HFFc6 (cell line): ENCODE measurements at regions not wholly inside any gene's neighbourhood (a gene's known extent, or its start where the extent isn't known, plus 50 kb on each side); places are given as distances from the start of the nearest gene placed in this dataset.
A peak's percentile ranks its signal among the peaks of the same experiment; 100 is the strongest.

Experiments used
- DNase-seq: peaks from one replicate; pipeline ENCODE4 v3.0.0-alpha.2; 2018
- H3K27ac Mint-ChIP-seq: 2 replicates; pipeline ENCODE4 v1.8.0; 2020; ENCODE audit warnings: mild to moderate bottlenecking, mixed read lengths
- H3K27me3 Mint-ChIP-seq: 2 replicates; pipeline ENCODE4 v1.8.0; 2021; ENCODE audit warnings: mild to moderate bottlenecking, moderate library complexity, mixed read lengths; ENCODE audit not compliant: insufficient read depth
- H3K36me3 Mint-ChIP-seq: 2 replicates; pipeline ENCODE4 v1.8.0; 2021; ENCODE audit warnings: low read depth, mixed read lengths
- H3K4me1 Mint-ChIP-seq: 2 replicates; pipeline ENCODE4 v1.8.0; 2020; ENCODE audit warnings: low read depth, mixed read lengths
- H3K4me3 Mint-ChIP-seq: 2 replicates; pipeline ENCODE4 v1.8.0; 2020; ENCODE audit warnings: mild to moderate bottlenecking, moderate library complexity, mixed read lengths
- H3K9me3 Mint-ChIP-seq: 2 replicates; pipeline ENCODE4 v1.8.0; 2020; ENCODE audit warnings: mild to moderate bottlenecking, mixed read lengths
- CTCF ChIP-seq: fragments of 200-600 bp; sonication (generic); IDR thresholded peaks from 2 replicates; pipeline ENCODE4 v1.5.0; 2021; ENCODE audit warnings: antibody characterized with exemption, mild to moderate bottlenecking

GRCh38 chr16:79662122-79662521, 61.6 kb upstream of the MAF start:
- Mint-ChIP-seq H3K9me3 (peaks cover 43% of the 10 kb centered on the region), H3K27ac (no peak overlapping the region), H3K4me1 (no peaks in the 10 kb centered on the region), H3K27me3 (no peaks in the 10 kb centered on the region; the same call in 1 of the 2 replicates), H3K36me3 (no peaks in the 10 kb centered on the region), H3K4me3 (no peak overlapping the region)
- DNase-seq, result no peak
- no peak for TF ChIP-seq CTCF

GRCh38 chr16:79661578-79661977, 61.0 kb upstream of the MAF start:
- Mint-ChIP-seq H3K4me3 (no peak overlapping the region), H3K4me1 (no peaks in the 10 kb centered on the region), H3K36me3 (no peaks in the 10 kb centered on the region), H3K27ac (no peak overlapping the region), H3K9me3 (peaks cover 42% of the 10 kb centered on the region), H3K27me3 (peaks cover 2% of the 10 kb centered on the region; the same call in 1 of the 2 replicates)
- no peak for DNase-seq
- no peak for TF ChIP-seq CTCF

GRCh38 chr16:79659344-79659743, 58.8 kb upstream of the MAF start:
- no peak for DNase-seq
- TF ChIP-seq CTCF, result no peak
- Mint-ChIP-seq H3K27ac (no peak overlapping the region), H3K4me3 (no peak overlapping the region), H3K9me3 (peaks cover 28% of the 10 kb centered on the region), H3K36me3 (no peaks in the 10 kb centered on the region), H3K4me1 (no peaks in the 10 kb centered on the region), H3K27me3 (peaks cover 2% of the 10 kb centered on the region; the same call in 1 of the 2 replicates)

- no peak overlapping the region for H3K27ac Mint-ChIP-seq
These were observed 57.9 kb upstream of the MAF start for GRCh38 chr16:79658301-79659033.

GRCh38 chr16:79656553-79657115, 56.1 kb upstream of the MAF start:
- no peak for TF ChIP-seq CTCF
- peaks cover 2% of the 10 kb centered on the region for H3K27me3 Mint-ChIP-seq

More at GRCh38 chr16:79658301-79659033, 57.9 kb upstream of the MAF start:
- no peak for TF ChIP-seq CTCF
- DNase-seq, result peak; percentile 8
- Mint-ChIP-seq H3K9me3 (peaks cover 22% of the 10 kb centered on the region), H3K27me3 (peaks cover 2% of the 10 kb centered on the region; the same call in 1 of the 2 replicates), H3K4me1 (no peaks in the 10 kb centered on the region), H3K4me3 (no peak overlapping the region), H3K36me3 (no peaks in the 10 kb centered on the region)

More at GRCh38 chr16:79656553-79657115, 56.1 kb upstream of the MAF start:
- no peak overlapping the region for H3K4me3 Mint-ChIP-seq
- H3K9me3 Mint-ChIP-seq, result peaks cover 23% of the 10 kb centered on the region
- no peak for DNase-seq
- no peak overlapping the region for H3K27ac Mint-ChIP-seq
- no peaks in the 10 kb centered on the region; the same call in 1 of the 2 replicates for H3K36me3 Mint-ChIP-seq
- H3K4me1 Mint-ChIP-seq, result no peaks in the 10 kb centered on the region
